Stimulated activated CD8-positive, alpha-beta memory T cell treated with anti-CD3 and anti-CD28 coated beads, Interleukin-2, amount 100 ng/mL, for 48 hours (primary cell): ENCODE measurements at regions not wholly inside any gene's neighbourhood (a gene's known extent, or its start where the extent isn't known, plus 50 kb on each side); places are given as distances from the start of the nearest gene placed in this dataset.
"Not testable (repeated sequence)": the region's sequence is repeated elsewhere in the genome, so short reads cannot be mapped to it uniquely, and the experiment has no call there.

ENCODE experiments used
- DNase-seq, 2 donors: peaks; one replicate each; pipeline ENCODE4 v3.0.0-alpha.2; 2020; ENCODE audit warnings: low read depth in 2 of 2

GRCh38 chr15:31487811-31488436, 161.3 kb downstream of the KLF13 start:
- no peak for DNase-seq

DNA sequence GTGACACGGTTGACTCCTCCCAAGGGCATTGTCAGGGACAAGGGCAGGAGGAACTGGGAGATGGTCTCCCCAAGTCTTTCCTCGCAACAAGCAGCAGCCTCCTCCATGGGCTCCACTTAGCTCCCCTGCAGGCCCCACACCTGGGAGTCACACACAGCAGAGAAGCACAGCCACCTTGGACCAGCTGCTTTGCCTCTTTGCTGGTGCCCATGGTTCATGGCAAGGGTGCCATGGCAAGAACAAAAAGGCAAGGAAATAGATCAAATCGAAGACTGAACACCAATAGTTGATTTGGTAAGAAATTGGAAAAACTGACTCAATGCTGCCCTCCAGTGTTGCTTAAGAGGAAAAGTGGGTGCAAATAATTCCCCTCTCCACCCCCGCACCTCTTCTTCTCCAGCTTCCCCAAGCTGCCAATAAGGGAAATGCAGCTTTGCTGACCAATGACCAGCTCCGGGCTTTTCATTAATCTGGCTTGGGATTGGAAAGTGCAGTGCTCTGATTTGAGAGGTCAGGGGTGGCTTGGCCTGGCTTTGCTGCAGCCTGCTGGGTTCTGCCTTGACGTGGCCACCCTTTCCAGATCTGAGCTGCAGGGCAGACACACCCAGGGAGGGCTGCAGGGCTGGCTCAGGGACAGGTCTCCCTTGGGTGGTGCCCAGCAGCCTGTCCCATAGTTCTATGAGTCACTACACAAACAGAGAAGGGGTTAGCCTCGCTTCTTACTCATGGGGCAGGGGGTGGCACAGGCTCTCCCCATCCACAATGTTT, 162.0 kb downstream of the KLF13 start:
- no peak for DNase-seq

DNA sequence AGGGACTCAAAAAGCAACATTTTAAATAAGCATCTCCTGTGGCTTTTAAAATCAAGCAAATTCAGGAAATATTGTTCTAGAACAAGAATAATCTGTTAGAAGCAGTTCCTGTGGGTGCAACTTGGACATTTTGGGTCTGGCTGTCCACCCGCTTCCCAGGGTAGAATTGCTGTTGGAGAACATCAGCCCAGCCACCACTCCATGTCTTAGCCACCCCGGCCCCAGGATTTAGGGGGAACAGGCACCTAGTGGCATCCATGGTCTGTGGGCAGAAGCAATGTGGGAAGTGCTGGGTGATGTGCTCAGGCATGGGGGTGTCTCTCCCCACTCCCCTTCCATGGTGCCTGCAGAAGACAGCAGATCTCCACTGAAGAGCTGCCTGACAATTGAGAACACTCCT, 162.6 kb downstream of the KLF13 start:
- no peak for DNase-seq

- DNase-seq = no peak
Observed at GRCh38 chr15:31489801-31490646, 163.4 kb downstream of the KLF13 start.

- DNase-seq = no peak
Observed at GRCh38 chr15:31494786-31495185, 168.2 kb downstream of the KLF13 start.

- DNase-seq = no peak
Observed at GRCh38 chr15:31495281-31495680, 168.6 kb downstream of the KLF13 start.

- no peak for DNase-seq
Observed at GRCh38 chr15:31497838-31498237, 171.2 kb downstream of the KLF13 start.

GRCh38 chr15:31498329-31498728, 171.7 kb downstream of the KLF13 start:
- no peak for DNase-seq

DNA sequence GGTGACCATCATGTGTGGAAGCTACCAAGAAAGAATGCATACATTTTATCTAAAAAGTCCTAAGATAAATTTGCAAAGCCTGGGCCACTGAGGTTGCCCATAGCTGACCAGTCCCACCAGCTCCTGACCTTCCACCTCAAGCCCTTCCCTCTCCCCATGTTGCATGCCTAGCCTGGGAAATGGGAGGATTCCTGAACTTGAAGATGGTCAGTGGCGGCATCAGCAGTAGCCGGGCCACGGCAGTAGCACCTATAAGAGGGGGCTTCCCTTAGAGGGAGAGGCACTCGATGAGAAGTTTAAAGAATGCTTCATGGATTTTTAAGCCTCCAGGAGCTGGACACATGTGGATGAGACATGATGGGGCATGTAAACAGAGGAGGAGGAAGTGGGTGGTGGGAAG, 172.1 kb downstream of the KLF13 start:
- no peak for DNase-seq

DNA sequence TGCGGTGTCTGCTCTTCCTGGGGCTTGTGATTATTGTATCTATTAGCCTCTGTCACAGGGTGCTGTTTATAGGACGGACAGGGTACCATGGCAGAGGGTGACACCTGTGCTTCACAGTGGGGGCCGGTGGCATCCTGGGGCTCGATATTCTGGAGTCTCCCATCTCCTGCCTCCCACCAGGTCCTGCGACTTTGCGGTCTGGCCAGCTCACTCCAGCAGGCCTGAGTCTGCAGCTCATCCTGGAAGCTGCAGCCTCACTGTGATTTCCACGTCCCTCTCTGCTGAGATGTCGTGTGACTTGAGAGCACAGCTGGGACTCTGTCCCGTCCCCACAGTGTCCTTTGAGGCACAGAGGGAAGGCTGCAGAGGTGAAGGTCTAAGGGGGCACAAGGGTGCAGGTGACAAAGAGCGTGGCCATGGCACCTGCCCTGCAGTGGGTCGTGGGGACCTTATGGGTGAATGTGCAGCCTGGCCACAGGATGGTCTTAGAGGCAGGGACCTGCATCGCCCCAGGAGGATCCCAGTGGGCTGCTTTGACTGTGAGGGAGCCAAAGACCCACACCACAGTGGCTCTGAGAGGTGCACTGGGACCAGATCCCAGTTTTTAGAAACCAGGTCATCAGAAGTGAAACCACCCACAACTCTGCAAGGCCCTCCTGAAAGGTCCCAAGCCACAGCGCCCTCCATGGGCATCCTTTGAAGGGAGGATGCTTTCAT, 172.8 kb downstream of the KLF13 start:
- no peak for DNase-seq

GRCh38 chr15:31499953-31500765, 173.5 kb downstream of the KLF13 start:
- no peak for DNase-seq

- DNase-seq = no peak
Observed at GRCh38 chr15:31500766-31501449, 174.3 kb downstream of the KLF13 start.

DNA sequence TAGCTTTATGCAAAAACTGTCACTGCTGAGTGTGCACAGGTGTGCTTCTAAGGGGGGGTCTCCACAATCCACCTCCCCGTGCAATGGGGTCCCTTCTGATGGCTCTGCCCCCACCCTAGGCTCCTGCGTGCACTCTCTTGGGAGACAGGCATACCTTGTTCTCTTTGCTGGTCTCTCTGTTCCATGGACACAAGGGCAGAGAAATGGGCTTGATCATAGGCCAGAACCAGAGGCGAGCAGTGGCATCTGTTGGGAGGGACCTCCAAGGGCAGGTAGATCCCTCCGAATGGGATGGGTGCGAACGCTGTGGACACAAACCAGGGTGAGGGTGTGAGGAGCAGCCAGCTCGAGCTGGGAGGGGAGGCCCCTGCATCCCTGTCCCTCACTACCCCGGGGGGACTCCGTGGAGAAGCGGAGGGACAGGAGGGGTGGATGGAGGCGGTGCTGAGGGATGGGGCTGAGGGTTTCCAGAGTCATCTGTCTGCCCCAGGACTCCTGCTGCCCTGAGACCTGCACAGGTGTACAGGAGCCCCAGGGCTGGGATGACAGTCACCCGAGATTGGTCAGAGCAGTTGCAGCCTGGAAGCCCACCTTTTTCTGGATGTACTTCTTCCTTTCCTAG, 175.0 kb downstream of the KLF13 start:
- DNase-seq = no peak

GRCh38 chr15:31502541-31503229, 176.1 kb downstream of the KLF13 start:
- DNase-seq = no peak

DNA sequence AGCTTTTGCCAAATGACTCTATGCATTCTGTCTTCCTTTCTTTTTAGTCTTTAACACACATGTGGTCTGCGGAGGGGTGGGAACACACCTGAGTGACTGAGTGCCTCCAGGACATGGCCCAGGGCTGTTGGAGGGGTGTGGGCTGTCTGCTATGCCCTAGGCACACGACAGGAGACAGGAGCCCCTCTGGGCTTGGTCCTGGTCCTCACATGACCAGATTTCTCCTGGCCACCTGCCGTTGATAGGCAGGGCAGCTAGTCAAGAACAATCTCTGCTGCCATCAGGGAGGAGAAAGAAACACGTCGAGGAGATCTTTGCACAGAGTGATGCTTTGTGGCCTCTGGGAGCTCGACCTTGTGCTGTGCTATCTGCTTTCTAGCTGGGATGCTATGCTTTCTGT, 176.6 kb downstream of the KLF13 start:
- DNase-seq = no peak

DNA sequence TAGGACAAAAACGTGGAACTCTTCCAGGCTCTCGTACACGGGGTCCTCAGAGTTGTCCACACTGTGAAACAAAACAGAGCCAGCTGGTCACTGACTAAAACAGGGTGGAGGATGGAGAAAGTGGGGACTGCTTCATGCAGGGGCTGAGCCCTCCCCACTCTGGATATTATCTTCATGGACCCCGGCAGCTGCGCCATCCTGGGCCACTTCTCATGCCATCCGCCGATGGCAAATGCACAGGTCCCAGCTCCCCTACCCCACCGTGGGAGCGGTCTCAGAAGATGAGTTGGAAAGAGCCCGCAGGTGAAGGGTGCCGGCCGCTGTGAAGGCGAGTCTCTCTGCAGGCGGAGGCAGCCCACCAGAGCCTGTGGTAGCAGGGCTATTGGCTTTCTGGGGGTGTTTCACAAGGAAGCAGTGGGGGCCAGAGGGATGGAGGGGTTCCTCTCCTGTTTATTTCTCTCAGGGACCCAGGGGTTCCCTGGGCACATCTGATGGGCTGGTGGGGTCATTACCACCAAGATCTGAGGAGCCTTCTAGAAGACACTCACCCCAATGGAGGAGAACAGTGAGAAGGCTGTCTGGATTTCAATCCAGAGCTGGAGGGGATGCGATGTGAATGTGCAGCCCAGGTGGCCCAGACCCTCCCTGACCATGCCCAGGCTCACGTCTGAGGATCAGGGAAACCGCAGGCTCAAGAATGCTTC, 177.3 kb downstream of the KLF13 start:
- DNase-seq = no peak

DNA sequence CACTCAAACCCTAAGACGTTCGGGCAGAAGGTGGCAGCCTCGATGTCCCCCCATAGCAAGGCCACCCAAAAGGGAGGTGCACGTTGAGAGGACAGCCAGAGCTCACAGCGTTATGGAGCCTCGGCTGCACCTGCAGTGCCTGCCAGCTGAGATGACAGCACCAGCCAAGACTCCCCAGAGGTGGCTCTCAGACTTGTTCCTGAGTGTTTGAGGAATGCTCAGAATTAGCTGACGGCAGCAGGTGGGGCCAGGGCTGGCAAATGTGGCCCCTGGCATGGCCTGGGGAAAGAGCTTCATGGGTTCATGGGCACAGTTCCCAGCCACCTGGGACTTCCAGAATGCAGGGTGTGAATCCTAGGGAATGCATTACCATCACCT, 177.8 kb downstream of the KLF13 start:
- no peak for DNase-seq

- DNase-seq = not testable (repeated sequence)
Observed at GRCh38 chr15:31507573-31507972, 180.9 kb downstream of the KLF13 start.

GRCh38 chr15:31508656-31509055, 182.0 kb downstream of the KLF13 start:
- DNase-seq = no peak
